Ammon's horn (tissue), 1 donor: ENCODE measurements at regions not wholly inside any gene's neighbourhood (a gene's known extent, or its start where the extent isn't known, plus 50 kb on each side); places are given as distances from the start of the nearest gene placed in this dataset.

Experiments
- DNase-seq: peaks from one replicate; pipeline ENCODE4 v3.0.0-alpha.2; 2016; ENCODE audit warnings: low spot score

DNA sequence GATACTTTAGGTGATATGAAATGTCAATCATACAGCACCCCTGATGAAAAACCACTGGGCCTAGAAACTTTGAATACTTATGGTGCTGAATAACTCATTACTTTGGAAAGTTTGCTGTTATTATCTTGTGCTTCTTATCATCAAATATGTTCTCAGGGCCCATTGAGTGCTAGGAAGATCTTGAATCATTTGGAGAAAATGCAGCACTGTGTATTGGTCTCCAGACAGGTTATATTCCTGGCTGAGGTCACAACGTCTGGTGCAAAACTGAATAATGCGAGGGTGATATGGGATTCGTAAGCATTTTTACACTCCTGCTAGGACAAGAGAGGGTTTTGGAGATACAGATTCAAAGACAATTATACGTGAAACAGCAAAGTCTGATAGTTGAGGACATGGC, 249.4 kb upstream of the TNC start:
- DNase-seq = no peak

DNA sequence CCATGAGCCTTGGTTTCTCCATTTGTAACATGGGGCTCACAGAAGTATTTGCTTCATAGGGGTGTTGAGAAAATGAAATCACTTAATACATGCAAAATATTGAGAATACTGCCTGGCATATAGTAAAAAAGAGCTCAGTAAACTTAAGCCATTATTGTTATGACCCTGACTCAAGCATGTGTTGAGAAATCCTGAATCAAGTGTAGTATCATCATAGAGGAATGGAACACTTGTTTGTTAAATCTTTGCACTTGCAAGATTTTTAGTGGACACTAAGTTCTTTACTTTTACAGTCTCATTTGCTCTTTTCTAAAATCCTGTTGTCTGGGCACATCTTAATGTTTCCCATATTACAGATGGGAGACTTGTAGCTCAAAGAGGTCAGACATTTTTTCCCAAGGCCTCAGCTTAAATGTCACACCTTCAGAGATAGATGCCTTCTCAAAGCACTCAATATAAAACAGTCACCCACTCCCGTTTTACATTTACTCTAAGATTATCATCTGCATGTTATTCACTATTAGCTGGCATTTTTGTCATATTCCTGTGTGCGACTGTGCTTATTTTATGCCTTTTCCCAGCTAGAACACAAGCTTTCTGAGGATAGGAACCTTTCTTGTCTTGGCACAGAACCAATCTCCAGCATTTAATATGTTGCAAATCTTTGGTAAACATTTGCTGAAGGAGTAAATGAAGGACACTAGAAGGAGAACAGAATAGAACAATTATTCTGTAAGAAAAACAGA, 250.0 kb upstream of the TNC start:
- DNase-seq = no peak

DNA sequence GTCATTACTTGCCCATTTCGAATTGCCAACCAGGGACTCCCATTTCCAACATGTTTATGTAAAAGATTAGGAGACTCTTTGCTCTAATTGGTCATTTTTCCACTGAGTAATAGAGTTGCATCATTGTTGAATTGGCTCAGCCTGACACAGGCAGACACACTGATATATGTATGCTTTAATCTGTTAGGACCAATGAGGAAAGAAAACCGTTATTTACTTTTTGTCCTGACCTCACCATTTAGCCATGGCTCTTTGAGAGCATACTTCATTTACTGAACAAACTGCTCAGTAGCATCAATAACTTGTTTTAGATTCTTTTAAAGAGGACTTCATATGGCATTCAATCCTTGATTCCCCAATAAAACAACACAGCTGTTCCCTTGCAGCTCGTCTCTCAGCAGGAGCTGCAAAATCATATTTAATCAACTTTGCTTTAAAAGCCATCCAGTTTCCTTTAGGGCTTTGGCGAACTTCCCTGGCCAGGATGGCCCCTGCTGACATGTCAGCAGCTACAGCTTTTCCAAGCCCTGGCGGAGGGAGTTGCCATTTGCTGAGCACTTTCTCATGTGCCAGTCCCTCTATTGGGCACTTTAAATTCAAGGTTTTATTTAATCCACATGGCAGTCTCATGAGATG, 251.5 kb upstream of the TNC start:
- no peak for DNase-seq

DNA sequence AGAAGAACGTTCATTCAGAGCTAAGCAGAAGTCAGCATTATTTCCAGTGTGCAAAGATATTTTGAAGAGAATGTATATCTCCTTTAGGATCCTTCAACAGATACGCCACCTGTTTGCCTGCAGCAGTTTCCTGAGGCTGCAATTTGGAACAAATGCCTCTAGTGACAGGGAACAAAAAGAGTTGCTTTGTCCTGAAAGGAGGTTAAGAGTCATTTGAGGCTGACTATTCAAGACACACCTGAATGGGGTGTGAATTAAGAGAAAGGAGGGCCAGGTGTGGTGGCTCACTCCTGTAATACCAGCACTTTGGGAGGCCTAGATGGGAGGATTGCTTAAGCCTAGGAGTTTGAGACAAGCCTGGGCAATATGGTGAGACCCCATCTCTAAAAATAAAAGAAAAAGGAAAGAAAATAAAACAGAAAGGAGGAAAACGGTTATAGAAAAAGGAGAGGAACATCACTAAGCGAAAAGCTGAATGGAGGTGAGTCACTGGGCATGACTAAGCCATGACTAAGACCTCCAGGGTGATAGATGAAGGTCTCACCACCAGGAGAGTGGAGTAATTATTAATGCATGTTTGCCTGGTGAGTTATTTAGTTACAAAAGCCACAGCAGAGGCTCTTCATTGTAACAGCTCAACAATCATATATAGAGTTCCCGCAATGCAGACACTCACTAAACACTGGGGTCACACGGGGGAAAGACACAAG, 255.2 kb upstream of the TNC start:
- no peak for DNase-seq

DNA sequence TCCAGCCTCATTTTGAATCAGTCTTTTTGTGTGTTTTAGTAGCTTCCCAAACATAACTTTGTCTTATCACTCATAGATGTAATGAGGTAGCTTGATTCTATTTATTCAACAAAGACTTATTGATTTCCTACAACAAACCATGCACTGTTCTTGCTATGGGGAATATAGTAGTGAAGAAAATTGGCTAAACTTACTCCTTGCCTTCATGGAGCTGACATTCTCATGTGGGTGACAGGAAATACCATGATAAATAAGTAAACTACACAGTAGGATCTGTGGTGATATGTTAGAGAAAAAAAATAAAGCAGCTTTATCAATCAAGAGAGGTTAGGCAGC, 255.7 kb upstream of the TNC start:
- DNase-seq = no peak

DNA sequence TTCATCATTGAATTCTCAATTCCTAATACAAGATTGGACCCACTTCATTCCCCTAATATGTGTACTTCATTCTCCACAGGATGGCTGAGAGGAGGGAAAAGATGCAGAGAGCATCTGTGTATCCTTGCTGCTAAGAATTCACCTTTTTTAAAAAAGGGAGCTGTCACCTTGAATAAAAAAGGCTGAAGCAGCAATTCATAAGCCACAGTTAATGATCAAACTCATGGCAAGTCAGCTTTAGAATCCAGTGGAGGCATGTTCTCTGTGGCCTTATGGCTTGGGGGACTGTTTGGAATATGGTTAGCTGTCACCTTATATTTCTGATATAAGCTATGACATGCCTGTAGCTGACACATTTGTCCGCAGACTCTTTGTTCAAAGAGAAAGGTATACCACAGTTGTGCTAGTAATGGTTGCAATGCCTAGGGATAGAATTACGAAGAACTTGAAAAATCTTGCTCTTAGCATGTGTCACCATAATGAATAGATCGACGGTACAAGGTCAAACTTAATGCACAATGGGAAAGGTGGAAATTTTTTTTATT, 256.8 kb upstream of the TNC start:
- DNase-seq = no peak

DNA sequence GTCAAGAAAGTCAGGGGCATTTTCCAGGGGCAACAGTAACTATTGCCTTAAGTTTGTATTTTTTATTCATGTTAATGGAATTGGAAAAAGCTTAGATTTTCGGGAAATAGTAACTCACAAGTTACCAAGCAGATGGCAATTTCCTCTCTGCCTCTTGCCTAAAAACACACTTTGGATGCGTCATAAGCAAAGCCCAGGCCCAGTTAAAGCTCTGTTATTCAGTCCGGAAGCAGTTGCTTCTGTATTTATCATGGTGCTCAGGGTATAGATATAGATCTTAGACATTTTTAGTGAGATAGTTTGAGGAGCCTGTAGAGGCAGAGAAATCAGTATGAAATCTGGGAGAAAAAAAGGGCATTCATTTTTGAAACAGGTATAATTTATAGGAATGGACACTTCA, 260.3 kb upstream of the TNC start:
- DNase-seq = peak; percentile 28

DNA sequence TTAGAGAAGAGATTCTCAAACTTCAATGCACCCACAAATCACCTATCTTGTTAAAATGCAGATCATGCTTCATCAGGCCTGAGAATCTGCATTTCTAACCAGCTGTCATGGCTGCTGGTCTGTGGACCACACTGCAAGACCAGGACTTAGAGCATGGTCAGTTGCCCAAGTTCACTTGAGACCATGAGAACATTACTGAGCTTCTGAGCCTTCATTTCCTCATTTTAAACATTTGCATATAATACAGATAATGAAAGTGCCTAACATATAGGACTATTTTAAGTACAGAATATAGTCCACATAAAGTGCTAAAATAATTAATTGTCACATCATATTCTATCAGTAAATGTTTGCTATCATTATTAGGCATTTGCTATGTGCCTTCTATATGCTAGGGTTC, 260.8 kb upstream of the TNC start:
- DNase-seq = no peak

DNA sequence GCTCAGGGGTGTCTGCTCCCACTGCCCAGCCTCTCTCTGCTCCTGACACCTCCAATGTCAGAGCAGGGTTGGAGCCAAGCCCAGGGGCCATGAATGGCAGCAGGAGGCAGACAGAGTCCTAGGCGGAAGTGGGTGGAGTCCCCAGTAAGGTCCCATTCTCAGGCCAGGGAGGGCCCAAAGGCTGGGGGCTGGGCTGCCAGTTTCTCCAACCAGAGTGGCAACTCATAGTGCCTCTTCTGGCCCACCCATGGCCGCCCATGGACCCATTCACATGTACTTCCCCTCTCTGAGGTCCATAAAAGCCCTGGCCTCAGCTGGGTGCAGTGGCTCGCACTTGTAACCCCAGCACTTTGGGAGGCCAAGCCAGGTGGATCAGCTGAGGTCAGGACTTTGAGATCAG, 261.8 kb upstream of the TNC start:
- DNase-seq = no peak

DNA sequence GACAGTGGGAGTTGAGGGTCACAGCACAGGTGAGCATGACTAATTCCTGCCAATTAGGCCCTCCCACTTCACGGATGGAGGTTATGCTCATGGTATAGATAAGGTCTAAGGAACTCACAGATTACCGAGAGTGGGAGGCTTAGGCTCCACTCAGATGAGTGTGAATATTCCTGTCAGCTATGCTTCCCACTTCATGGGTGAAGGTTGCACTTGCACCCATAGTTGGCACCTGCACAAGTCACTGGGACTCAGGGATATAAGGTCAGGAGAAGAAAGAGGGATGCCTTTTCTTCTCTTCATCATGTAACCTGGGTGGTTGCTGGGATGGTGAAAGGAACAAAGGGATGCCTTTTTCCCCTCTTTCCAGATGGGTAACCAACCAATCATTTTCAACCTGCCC, 264.9 kb upstream of the TNC start:
- no peak for DNase-seq

DNA sequence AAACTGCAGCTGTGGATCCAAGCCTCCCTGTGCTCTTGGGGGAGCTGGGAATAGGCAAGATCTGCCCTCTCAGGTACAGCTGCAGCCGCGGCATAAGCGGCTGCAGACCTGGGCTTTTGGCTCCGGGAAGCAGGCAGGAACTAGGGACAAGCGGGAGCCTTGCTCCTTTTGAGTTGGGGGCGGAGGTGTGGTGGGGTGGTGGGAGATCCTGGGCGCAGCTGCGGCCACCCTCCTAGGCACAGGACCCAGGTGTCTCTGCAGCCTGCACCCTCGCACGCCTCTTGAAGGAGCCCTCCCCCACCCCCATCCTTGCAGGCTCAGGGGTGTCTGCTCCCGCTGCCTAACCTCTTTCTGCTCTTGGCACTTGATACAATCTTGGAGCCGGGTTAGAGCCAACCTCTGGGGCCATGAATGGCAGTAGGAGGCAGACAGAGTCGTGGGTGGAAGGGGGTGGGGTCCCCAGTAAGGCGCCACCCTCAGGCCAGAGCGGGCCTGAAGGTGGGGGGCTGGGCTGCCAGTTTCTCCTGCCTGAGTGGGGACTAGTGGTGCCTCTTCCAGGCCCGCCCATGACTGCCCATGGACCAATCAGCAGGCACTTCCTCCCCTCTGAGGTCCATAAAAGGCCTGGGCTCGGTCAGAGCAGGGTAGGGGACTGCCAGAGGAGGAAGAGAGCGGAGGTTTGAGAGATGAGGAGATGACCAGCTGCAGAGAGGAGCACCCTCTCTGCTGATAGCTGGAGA, 267.6 kb upstream of the TNC start:
- DNase-seq = no peak

DNA sequence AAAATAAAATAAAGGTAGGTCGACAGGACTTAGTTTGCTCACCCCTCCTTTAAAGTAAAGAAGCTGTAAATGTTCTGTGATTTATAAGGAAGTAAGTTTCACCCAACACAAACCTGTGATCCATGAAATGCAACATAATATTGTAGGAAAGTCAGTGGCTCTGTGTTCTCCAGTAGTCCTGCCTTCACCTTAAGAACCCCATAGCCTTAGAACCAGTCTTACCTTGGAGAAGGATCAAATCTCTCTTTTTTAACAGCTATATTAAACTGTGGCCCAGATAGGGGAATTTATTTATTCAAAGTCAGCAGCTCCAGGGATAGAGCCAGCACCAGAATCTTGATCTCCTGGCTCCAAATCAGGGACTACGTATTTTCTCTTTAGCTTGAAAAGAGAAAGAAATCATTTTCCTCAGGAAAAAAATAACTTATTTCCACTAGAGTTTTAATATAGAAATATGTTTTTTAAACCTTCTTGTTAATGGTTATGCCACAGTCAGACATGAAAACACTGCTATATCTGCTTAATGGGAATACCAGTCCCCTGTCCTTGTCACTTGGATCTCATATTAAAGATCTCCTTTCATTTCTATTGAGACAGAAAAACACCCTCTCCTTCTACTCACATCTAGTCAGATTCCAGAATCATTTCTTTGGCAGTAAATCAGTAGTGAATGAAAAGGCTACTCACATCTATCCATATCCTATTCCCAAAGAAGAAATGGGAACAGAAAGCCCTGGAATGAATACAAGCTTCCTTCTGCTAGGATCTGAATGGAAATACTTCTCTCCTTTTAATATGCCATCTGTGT, 269.2 kb upstream of the TNC start:
- DNase-seq = no peak

DNA sequence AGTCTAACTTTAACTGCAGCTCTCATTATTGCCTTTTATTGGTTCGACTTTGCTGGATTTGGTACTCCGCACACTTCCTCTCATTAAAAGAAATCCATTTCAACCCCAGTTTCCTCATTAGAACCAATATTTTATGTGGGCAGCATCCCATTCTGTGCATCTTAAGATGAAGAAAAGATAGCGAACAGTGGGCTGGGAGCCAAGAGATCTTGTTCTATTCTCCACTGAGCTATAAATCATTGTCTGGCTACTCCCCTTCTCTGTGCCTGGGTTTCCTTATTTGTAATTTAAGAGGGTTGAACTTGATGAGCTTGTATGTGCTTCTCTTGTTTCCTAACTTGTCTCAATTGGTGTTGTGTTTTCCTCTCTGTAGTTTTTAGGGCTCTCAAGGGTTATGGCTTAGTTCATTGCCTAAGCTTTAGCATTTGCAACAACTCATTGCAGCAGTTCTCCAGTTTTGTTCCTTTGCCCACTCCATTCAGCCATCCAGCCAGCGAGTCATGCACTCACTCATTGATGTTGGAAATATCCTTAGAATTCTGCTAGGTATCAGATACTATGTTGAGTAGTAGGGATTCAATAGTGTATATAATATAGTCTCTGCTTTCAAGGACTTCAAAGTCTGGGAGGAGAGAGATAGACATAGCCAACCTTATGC, 273.3 kb upstream of the TNC start:
- DNase-seq = no peak

DNA sequence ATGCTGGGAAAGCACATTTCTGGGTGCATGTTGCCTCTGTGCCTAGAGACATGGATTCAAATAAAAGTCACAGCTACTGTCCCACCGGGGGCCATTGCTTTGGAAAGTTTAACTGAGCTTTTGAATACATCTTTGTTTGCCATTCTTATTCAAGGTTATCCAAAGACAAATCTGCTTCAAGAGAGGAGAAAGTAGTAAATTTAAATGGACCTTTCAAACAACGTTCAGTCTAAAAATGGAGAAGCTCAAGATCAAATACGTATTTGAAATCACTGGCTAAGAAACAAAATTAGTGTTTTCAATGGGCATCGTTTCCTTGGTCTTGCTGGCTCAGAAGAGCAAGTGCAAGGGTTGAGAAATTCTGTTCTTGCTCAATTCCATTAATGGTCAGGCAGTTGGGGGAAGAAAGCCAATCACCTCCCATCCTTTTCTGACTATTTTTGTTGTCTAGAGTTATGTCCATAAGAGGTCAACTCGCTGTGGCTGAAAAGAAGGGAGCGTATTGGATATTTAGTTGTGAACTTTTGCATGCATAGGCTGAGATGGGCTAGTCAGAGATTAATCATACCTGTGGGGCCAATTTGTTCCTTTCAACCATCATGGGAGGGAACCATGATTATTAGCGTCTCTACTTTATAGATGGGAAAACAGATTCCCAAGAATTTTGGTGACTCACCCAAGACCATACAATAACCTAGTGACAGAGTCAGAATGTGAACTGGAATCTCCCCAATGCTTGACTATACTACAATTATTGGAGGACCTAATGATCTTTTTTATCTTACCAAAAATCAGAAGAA, 276.2 kb upstream of the TNC start:
- peak; percentile 21 for DNase-seq

DNA sequence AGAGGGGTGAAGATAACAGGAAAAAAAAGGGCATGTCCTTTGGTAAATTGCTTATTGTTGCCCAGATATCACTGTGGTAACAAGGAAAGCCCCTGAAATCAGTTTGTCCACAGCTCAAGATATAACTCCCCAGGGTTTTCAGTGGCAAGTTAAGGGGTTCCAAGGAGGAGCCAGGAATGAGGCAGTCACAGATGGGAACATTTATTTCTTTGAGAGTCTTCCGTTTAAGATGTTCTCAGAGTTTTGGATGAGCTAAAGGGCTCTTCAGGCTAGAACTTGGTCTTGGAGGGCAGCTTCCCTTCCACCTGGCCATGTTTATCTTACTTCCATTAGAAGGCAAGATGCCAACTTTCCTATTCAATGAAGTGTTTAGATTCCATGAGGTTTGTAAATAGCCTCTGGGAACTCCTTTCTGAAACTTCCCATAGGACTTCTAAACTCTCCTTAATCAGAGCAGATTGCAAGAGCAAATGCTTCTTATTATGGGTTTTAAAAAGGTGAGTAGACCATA, 277.6 kb upstream of the TNC start:
- no peak for DNase-seq

DNA sequence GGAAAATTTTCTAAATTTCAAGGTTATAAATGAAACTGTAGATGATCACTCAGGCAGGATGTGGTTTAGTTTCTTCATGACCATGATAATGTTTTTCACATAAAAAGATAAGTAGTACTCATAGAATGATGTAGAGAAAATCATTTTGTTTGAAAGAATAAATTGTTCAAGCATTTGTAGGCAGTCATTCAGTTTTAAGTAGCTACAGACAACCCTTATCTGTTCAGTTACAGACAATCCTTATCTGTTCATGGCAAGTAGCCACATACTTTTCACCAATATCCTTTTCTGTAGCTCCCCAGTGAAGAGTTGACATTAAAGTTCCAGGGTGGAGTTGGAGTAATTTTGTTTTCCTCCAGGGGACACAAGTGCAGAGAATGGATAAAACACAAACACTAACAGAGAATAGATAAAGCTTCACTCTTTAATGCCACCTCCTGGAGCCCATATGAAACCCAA, 278.1 kb upstream of the TNC start:
- DNase-seq = no peak

DNA sequence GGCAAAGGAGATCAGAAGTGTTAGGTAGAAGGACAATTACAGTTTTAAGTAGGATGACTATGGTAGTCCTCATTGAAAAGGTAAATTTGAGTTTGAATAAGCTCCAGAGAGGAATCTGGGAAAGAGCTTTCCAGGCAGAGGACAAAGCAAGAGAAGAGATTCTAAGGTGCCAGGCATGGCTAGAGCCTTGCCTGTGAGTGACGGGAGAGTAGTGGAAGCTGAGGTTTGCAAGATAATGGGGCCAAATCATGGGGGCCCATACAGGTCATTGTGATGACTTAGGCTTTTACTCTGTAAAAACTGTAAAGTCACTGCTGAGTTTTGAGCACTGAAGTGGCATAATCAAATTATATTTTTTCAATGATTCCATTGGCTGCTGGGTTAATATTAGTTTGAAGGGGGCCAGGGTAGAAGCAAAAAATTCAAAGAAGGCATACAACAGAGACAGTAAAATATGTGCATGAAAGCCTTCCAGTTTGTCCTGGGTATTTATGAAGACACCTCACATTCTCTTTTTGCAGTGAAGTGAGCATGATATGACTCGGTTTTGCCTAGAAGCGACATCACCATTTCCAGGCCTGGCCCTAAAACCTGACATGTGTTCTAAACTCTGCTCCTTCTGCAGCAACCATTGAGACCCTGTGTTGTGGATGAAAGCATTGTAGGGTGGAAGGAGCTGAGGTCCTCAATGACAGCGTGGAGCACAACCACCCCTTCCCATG, 279.8 kb upstream of the TNC start:
- no peak for DNase-seq

DNA sequence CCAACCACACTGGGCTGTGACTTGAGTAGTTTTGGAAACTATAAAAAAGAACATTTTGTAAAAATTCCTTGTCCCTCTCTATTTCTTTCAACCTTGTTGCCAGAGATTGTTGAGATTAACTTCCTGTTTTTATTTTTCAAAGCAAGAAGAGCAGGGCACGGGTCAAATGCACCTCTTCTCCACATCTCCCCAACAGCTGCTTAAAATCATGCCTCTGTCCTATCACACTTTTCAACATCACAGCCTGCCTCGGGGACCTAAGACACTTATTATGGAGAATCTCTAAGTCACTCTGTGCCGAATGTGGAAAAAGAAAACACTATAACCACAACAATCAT, 280.3 kb upstream of the TNC start:
- no peak for DNase-seq

DNA sequence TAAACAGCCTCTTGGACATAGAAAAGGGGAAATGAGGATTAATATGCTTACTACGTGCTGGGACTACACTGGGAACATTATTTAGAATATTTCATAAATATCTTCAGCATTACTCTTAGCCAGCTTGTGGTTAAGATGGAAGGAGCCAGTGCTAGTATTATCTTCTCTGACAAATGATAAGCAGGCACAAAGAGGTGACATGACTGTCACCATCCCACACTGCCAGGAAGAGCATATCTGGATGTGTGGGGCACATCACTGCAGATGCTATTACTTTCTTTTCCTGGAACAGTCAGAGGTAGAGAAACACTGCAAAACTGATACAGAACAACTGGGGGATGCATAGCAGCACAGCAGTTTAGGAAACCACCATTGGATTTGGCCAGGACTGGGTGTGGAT, 281.0 kb upstream of the TNC start:
- no peak for DNase-seq
